Fibroblast of pulmonary artery (primary cell): ENCODE measurements at regions not wholly inside any gene's neighbourhood (a gene's known extent, or its start where the extent isn't known, plus 50 kb on each side); places are given as distances from the start of the nearest gene placed in this dataset.

ENCODE experiments used
- DNase-seq: peaks from one replicate; pipeline ENCODE4 v3.0.0-alpha.2; 2010; ENCODE audit warnings: low read depth
- H3K4me3 ChIP-seq: replicated peaks from 2 replicates; pipeline ENCODE4 v1.5.1; 2011; ENCODE audit warnings: low read depth, mild to moderate bottlenecking, control low read depth, low read length, moderate library complexity
- TF ChIP-seq, protein P1 (sequence below): IDR thresholded peaks from 2 replicates; pipeline ENCODE4 v1.5.1; 2011; ENCODE audit warnings: mild to moderate bottlenecking, control low read depth, low read length, inconsistent platforms; ENCODE audit errors: missing control alignments

DNA sequence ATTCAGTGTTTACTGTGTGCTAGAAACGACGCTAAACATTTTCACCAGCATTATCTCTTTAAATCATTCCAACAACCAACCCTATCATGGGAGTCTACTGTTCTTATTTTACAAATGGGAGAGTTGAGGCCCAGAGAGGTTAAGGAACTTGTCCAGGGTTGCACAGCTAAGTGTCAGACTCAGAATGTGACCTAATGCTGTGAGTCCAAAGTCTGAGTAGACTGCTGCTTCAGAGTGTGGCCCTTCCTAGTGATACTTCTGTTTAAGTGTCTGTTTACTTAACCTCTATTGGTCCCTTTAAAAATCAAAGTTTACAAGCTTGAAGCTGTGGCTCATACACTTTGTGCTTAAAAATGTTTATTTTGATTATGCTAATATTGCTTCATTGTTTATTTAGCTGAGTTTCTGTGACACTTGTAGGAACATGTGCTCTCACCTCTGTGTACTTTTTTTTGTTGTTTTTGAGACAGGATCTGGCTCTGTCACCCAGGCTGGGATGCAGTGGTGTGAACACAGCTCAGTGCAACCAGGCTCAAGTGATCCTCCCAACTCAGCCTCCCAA, 84.4 kb upstream of the SYPL1 start:
- no peak for DNase-seq
- TF ChIP-seq, protein P1, sequence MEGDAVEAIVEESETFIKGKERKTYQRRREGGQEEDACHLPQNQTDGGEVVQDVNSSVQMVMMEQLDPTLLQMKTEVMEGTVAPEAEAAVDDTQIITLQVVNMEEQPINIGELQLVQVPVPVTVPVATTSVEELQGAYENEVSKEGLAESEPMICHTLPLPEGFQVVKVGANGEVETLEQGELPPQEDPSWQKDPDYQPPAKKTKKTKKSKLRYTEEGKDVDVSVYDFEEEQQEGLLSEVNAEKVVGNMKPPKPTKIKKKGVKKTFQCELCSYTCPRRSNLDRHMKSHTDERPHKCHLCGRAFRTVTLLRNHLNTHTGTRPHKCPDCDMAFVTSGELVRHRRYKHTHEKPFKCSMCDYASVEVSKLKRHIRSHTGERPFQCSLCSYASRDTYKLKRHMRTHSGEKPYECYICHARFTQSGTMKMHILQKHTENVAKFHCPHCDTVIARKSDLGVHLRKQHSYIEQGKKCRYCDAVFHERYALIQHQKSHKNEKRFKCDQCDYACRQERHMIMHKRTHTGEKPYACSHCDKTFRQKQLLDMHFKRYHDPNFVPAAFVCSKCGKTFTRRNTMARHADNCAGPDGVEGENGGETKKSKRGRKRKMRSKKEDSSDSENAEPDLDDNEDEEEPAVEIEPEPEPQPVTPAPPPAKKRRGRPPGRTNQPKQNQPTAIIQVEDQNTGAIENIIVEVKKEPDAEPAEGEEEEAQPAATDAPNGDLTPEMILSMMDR = no peak
- H3K4me3 ChIP-seq = no peak overlapping the region

- no peak for DNase-seq
- no peak overlapping the region for H3K4me3 ChIP-seq
- TF ChIP-seq, protein P1 = no peak
Measured at GRCh38 chr7:106193661-106194060, 81.5 kb upstream of the SYPL1 start.

GRCh38 chr7:106190589-106191330, 78.6 kb upstream of the SYPL1 start:
- TF ChIP-seq, protein P1 = no peak

GRCh38 chr7:106187613-106188350, 75.7 kb upstream of the SYPL1 start:
- no peak for DNase-seq
- TF ChIP-seq, protein P1 = no peak
- no peak overlapping the region for H3K4me3 ChIP-seq

More at GRCh38 chr7:106190589-106191330, 78.6 kb upstream of the SYPL1 start:
- DNase-seq = no peak
- H3K4me3 ChIP-seq = no peak overlapping the region

- H3K4me3 ChIP-seq = no peak overlapping the region
- DNase-seq = no peak
- TF ChIP-seq, protein P1 = no peak
Measured at GRCh38 chr7:106185719-106186118, 73.6 kb upstream of the SYPL1 start.

- TF ChIP-seq, protein P1 = no peak
- no peak for DNase-seq
- H3K4me3 ChIP-seq = no peak overlapping the region
Measured at GRCh38 chr7:106183952-106184351, 71.8 kb upstream of the SYPL1 start.
